Heart left ventricle (tissue), 13 donors: ENCODE measurements at regions not wholly inside any gene's neighbourhood (a gene's known extent, or its start where the extent isn't known, plus 50 kb on each side); places are given as distances from the start of the nearest gene placed in this dataset.
A peak's percentile ranks its signal among the peaks of the same experiment; 100 is the strongest.

Experiments
- CTCF ChIP-seq, 12 donors: fragments of 200-600 bp; sonication (generic) in 4 of 12; IDR thresholded peaks; one replicate each; pipeline versions ENCODE4 v1.5.0 to v1.8.0; 2018 to 2022; ENCODE audit warnings: antibody characterized with exemption in 12 of 12, mild to moderate bottlenecking in 5 of 12
- POLR2A ChIP-seq, 2 donors: fragments of 450-650 bp; IDR thresholded peaks; one replicate each; pipeline ENCODE4 v1.6.1; 2017; ENCODE audit warnings: antibody characterized with exemption in 2 of 2, mild to moderate bottlenecking in 2 of 2, moderate library complexity in 2 of 2
- donor health status: ischemic (EF 13 %, LVEDD 7.1; RV severe dilation, severe dysfunction).
- donor health status: DM: no; HTN: yes; CAD: no.
- donor health status: DM: no; HTN: no; CAD: no.
- donor health status: ischemic (EF 25% LVEDD 6.9; RV normal size, moderate dysfunction).
- donor health status: ischemic (EF 25% LVEDD 5.7; RV mildly dilated, moderate dysfunction).
- donor health status: ischemic (EF 35%, LVEDD 5.7; RV mildly dilated, moderate dysfunction).
- donor health status: nonischemic (EF 11% LVEDD 7.7; RV severe dilation, severe dysfunction).
- donor health status: DM: yes; HTN: yes; CAD: no.
- donor health status: PGD.
- donor health status: ischemic (EF 29% LVEDD 5.4; RV normal size, mild dysfunction).
- donor health status: nonischemic (EF 23%, LVEDD 6.1; RV moderate dilation, normal function).

GRCh38 chr17:68172461-68172954 lies 75.3 kb upstream of the AMZ2 start:
- TF ChIP-seq CTCF (IDR thresholded peaks at IDR 0.05), result peak; percentile 91 to 99 (median 97)
- TF ChIP-seq POLR2A (IDR thresholded peaks at IDR 0.05), result no peak
